T-cell (primary cell): ENCODE measurements at regions not wholly inside any gene's neighbourhood (a gene's known extent, or its start where the extent isn't known, plus 50 kb on each side); places are given as distances from the start of the nearest gene placed in this dataset.

ENCODE experiments used
- ATAC-seq, 4 experiments: fragments of 200-7000 bp in 3 of 4; fragments of 150-1000 bp in 1 of 4; cut with Tn5 transposase; replicated peaks in 1 of 4; 1 replicate in 3 of 4; 2 replicates in 1 of 4; pipeline ENCODE4 v1.10.0; 2021; ENCODE audit warnings: moderate library complexity in 3 of 4, mild to moderate bottlenecking in 2 of 4, moderate number of reproducible peaks in 1 of 4
- CTCF ChIA-PET, 2 donors: fragments of 300-600 bp; sonication (Branson Sonifier 250); formaldehyde crosslinking; loops; one replicate each; lab custom pipeline; 2022; ENCODE audit warnings: antibody characterized with exemption in 2 of 2; lab: Charles Lee
- POLR2A ChIA-PET, 2 donors: fragments of 300-600 bp; sonication (Branson Sonifier 250); formaldehyde crosslinking; loops; one replicate each; lab custom pipeline; 2022; ENCODE audit warnings: antibody characterized with exemption in 2 of 2; lab: Charles Lee
- DNase-seq, 35 experiments: peaks; one replicate each; pipeline versions ENCODE4 v3.0.0 to v3.0.0-alpha.2; 2013 to 2023
- H3K27ac ChIP-seq: one replicate; pipeline ENCODE4 v1.5.1; 2013; ENCODE audit warnings: low read length
- H3K27me3 ChIP-seq, 2 experiments: replicated peaks in 1 of 2; 1 replicate in 1 of 2; 2 replicates in 1 of 2; pipeline versions ENCODE4 v1.6.1 to v1.7.0; 2013; ENCODE audit warnings: low read length in 1 of 2, mixed read lengths in 1 of 2; ENCODE audit not compliant: control insufficient read depth in 2 of 2, insufficient read depth in 2 of 2; ENCODE audit errors: extremely low read depth in 1 of 2
- H3K36me3 ChIP-seq, 2 donors: 1 replicate in 1 of 2; 2 replicates in 1 of 2; pipeline versions ENCODE4 v1.6.1 to v1.7.0; 2013; ENCODE audit warnings: low read length in 1 of 2; ENCODE audit not compliant: control insufficient read depth in 2 of 2, insufficient read depth in 1 of 2; ENCODE audit errors: extremely low read depth in 1 of 2
- H3K4me1 ChIP-seq, 2 experiments: 1 replicate in 1 of 2; 2 replicates in 1 of 2; pipeline versions ENCODE4 v1.6.1 to v1.7.0; 2013; ENCODE audit warnings: low read length in 2 of 2, mixed read lengths in 1 of 2; ENCODE audit not compliant: insufficient read depth in 2 of 2, control insufficient read depth in 1 of 2; ENCODE audit errors: extremely low read depth in 1 of 2
- H3K4me3 ChIP-seq, 2 donors: 1 replicate in 1 of 2; 2 replicates in 1 of 2; pipeline versions ENCODE4 v1.5.1 to v1.7.0; 2013; ENCODE audit warnings: mild to moderate bottlenecking in 2 of 2, low read length in 1 of 2, moderate library complexity in 1 of 2; ENCODE audit not compliant: control insufficient read depth in 1 of 2; ENCODE audit errors: extremely low read depth in 1 of 2
- H3K9me3 ChIP-seq: 2 replicates; pipeline ENCODE4 v1.7.0; 2013
- H3K27ac Mint-ChIP-seq, 2 donors: one replicate each; pipeline ENCODE4 v1.8.0; 2020 to 2021; ENCODE audit warnings: mild to moderate bottlenecking in 2 of 2, mixed read lengths in 2 of 2
- H3K27me3 Mint-ChIP-seq, 2 donors: one replicate each; pipeline ENCODE4 v1.8.0; 2021 to 2022; ENCODE audit warnings: mixed read lengths in 2 of 2
- H3K36me3 Mint-ChIP-seq: one replicate; pipeline ENCODE4 v1.8.0; 2021; ENCODE audit warnings: mixed read lengths
- H3K4me1 Mint-ChIP-seq, 3 donors: one replicate each; pipeline ENCODE4 v1.8.0; 2020 to 2022; ENCODE audit warnings: mixed read lengths in 3 of 3, mild to moderate bottlenecking in 1 of 3
- H3K4me3 Mint-ChIP-seq, 3 donors: one replicate each; pipeline ENCODE4 v1.8.0; 2020 to 2022; ENCODE audit warnings: mild to moderate bottlenecking in 3 of 3, mixed read lengths in 3 of 3, moderate library complexity in 3 of 3
- H3K9me3 Mint-ChIP-seq, 3 donors: one replicate each; pipeline ENCODE4 v1.8.0; 2020 to 2022; ENCODE audit warnings: mixed read lengths in 3 of 3
- WGBS: methylation state at CpG from one replicate; pipeline ENCODE4 v1.1.5; 2013; ENCODE audit warnings: missing lambda C conversion rate; ENCODE audit not compliant: insufficient coverage; 5-methylcytosine and 5-hydroxymethylcytosine counted together

DNA sequence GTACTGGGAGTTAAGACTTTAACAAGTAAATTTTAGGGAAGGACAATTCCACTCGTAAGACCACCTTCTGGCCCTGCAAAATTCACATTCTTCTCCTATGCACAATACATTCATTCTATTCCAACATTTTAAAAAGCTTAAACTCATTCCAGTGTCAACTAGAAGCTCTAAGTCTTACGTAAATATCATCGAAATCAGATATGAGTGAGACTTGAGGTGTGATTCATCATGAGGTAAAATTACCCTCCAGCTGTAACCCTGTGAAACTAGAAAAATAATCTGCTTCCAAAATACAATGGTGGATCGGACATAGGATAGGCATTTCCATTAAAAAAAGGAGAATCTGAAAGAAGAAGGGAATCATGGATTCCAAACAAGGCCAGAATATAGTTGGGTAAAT is 370.3 kb downstream of the CDC14C start:
- no CpG with 5 or more reads among the region's 4 CpGs for WGBS

DNA sequence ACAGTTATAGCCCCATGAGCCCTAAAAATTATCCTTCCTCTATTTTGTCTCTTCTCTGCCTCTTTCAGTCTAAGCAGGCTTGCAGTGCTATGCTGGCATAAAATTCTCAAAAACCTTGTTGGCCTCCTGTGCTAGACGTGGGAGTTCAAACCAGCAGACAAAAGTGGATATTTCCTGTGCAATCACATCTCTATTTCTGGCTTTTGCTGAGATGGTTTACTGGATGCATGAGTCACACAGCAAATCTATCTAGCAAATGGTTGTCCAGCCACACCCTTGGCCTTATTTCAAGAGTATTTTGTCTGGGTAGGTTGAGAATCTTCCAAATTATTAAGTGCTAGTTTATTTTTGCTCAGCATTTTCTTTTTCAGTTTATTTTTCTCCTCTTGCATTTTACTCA is 370.8 kb downstream of the CDC14C start:
- no peak for DNase-seq
- no peak overlapping the region for H3K27ac ChIP-seq
- no peaks in the 10 kb centered on the region for H3K4me1 Mint-ChIP-seq
- no peaks in the 10 kb centered on the region for H3K36me3 ChIP-seq
- H3K27ac Mint-ChIP-seq, result no peak overlapping the region
- H3K4me1 ChIP-seq, result no peaks in the 10 kb centered on the region
- H3K27me3 Mint-ChIP-seq, result no peaks in the 10 kb centered on the region
- WGBS, result 29% methylated on average over 1 of the region's 1 CpG
- no peaks in the 10 kb centered on the region for H3K27me3 ChIP-seq
- ATAC-seq, result no peak
- no peak overlapping the region for H3K4me3 ChIP-seq
- H3K9me3 ChIP-seq, result no peaks in the 10 kb centered on the region
- H3K9me3 Mint-ChIP-seq, result peaks cover 0 to 8% (median 4%) of the 10 kb centered on the region in 3 donors
- H3K4me3 Mint-ChIP-seq, result no peak overlapping the region
- no peaks in the 10 kb centered on the region for H3K36me3 Mint-ChIP-seq
- CTCF ChIA-PET, result no interaction called here
- POLR2A ChIA-PET, result no interaction called here

More for the DNA sequence above, 370.3 kb downstream of the CDC14C start:
- Mint-ChIP-seq H3K27ac (no peak overlapping the region), H3K27me3 (no peaks in the 10 kb centered on the region), H3K4me3 (no peak overlapping the region), H3K4me1 (no peaks in the 10 kb centered on the region), H3K9me3 (peaks cover 0 to 8% (median 4%) of the 10 kb centered on the region in 3 donors), H3K36me3 (no peaks in the 10 kb centered on the region)
- no peaks in the 10 kb centered on the region for H3K36me3 ChIP-seq
- no peaks in the 10 kb centered on the region for H3K27me3 ChIP-seq
- H3K27ac ChIP-seq, result no peak overlapping the region
- no peaks in the 10 kb centered on the region for H3K4me1 ChIP-seq
- DNase-seq (no peak), ATAC-seq (no peak)
- ChIA-PET CTCF (no interaction called here), POLR2A (no interaction called here)
- H3K4me3 ChIP-seq, result no peak overlapping the region
- H3K9me3 ChIP-seq, result no peaks in the 10 kb centered on the region

DNA sequence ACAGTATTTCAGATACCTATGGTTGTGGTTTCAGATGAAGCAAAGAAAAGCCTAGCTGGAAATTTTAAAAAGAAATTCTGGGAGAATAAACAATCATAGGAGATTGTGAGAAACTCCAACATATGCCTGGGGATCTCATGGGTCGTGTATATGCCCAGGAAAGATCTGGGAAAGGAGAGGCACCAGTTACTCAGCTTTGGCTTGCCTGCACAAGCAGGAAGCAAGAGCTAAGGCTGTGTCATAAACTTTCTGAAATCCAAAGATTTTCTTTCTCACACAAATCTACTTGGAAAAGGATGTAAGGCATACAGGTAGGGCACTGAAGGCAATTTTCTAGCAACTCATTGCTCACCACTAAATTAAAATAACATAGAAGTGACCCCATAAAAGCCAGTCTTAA is 373.6 kb downstream of the CDC14C start:
- no peaks in the 10 kb centered on the region for H3K27me3 Mint-ChIP-seq
- Histone ChIP-seq H3K36me3 (no peaks in the 10 kb centered on the region), H3K9me3 (no peaks in the 10 kb centered on the region), H3K4me3 (no peak overlapping the region), H3K27me3 (no peaks in the 10 kb centered on the region), H3K4me1 (no peaks in the 10 kb centered on the region), H3K27ac (no peak overlapping the region)
- peaks cover 4 to 16% (median 7%) of the 10 kb centered on the region in 3 donors for H3K9me3 Mint-ChIP-seq
- no peaks in the 10 kb centered on the region for H3K36me3 Mint-ChIP-seq
- no peak for ATAC-seq
- ChIA-PET POLR2A (no interaction called here), CTCF (no interaction called here)
- no peak overlapping the region for H3K4me3 Mint-ChIP-seq
- no peak for DNase-seq
- no CpG with 5 or more reads among the region's 1 CpG for WGBS
- no peaks in the 10 kb centered on the region for H3K4me1 Mint-ChIP-seq
- H3K27ac Mint-ChIP-seq, result no peak overlapping the region

DNA sequence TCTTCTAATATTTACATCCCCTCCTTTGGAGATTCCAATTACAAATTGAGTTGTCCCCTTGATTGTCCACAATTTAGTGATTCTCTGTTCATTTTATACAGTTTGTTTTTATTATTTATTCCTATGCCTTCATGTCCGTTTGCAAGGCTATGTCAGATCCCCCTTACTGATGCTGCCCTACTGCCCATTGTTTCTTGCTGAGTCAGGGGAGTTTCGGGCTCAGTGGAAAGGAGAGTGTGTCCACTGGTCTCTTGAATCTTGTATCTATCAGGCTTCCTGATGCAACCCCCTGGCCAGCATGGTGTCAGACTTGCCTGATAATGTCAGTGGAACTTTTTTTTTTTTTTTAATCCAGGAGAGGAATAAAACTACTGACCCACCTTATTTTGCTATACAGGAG is 384.4 kb downstream of the CDC14C start:
- DNase-seq, result no peak

DNA sequence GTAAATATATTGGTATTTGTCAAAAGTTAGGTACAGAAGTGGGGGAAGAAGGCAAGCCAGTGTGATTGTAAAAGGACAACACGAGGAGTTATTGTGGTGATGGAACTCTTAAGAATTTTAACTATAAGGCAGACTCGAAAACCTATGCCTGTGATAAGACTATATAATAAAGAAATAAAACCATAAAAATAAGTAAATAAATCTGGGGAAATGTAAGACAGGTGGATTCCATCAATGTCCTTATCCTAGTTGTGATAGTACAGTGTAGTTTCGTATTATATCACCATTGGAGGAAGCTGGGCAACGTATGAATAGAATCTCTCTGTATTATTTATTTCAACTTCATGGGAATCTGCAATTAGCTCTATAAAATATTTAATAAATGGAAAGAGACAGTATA is 395.7 kb downstream of the CDC14C start:
- Histone ChIP-seq H3K4me1 (no peaks in the 10 kb centered on the region), H3K27me3 (no peaks in the 10 kb centered on the region), H3K4me3 (no peak overlapping the region), H3K9me3 (no peaks in the 10 kb centered on the region), H3K27ac (no peak overlapping the region), H3K36me3 (no peaks in the 10 kb centered on the region)
- 60% methylated on average over 1 of the region's 4 CpGs for WGBS
- no peak for ATAC-seq
- H3K9me3 Mint-ChIP-seq, result peaks cover 0 to 16% (median 3%) of the 10 kb centered on the region in 3 donors
- no peak overlapping the region for H3K4me3 Mint-ChIP-seq
- no peak for DNase-seq
- H3K4me1 Mint-ChIP-seq, result no peaks in the 10 kb centered on the region
- H3K27ac Mint-ChIP-seq, result no peak overlapping the region
- ChIA-PET POLR2A (no interaction called here), CTCF (no interaction called here)
- no peaks in the 10 kb centered on the region for H3K36me3 Mint-ChIP-seq
- H3K27me3 Mint-ChIP-seq, result no peaks in the 10 kb centered on the region

More for the DNA sequence above, 384.4 kb downstream of the CDC14C start:
- no peaks in the 10 kb centered on the region for H3K4me1 ChIP-seq
- H3K9me3 Mint-ChIP-seq, result peaks cover 9 to 16% (median 14%) of the 10 kb centered on the region in 3 donors
- POLR2A ChIA-PET, result interaction anchor here in 1 of 2 donors (0.6 kb wide), 1 partner anchor 26 kb away, joined by 3 read pairs; no protein-coding TSS in a partner anchor
- H3K4me3 ChIP-seq, result no peak overlapping the region
- H3K27me3 ChIP-seq, result no peaks in the 10 kb centered on the region
- H3K9me3 ChIP-seq, result no peaks in the 10 kb centered on the region
- no peak overlapping the region for H3K27ac ChIP-seq
- no peak overlapping the region for H3K4me3 Mint-ChIP-seq
- no peaks in the 10 kb centered on the region for H3K36me3 Mint-ChIP-seq
- 89% methylated on average over 1 of the region's 2 CpGs for WGBS
- no peaks in the 10 kb centered on the region for H3K27me3 Mint-ChIP-seq
- no peaks in the 10 kb centered on the region for H3K36me3 ChIP-seq
- H3K4me1 Mint-ChIP-seq, result no peaks in the 10 kb centered on the region
- H3K27ac Mint-ChIP-seq, result no peak overlapping the region
- CTCF ChIA-PET, result no interaction called here
- no peak for ATAC-seq

DNA sequence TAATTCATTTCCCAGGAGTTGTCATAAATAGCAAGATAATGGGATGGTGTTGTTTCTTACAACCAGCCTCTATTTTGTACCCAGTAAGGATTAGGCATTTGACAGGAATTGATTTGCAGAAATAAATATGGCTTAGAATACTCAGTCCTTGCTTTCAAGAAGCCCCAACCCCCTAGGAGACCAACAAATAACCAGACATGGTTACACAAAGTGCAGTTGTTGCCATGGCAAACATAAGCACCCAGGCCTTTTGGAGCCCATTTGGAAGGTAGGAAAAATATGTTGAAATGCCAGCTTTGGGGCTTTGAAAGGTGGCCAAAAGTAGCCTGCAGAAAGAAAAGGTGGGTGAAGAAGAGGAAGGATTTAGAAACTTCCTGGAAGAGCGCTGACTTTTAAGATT is 397.5 kb downstream of the CDC14C start:
- Mint-ChIP-seq H3K9me3 (peaks cover 0 to 20% (median 3%) of the 10 kb centered on the region in 3 donors), H3K27me3 (no peaks in the 10 kb centered on the region), H3K27ac (no peak overlapping the region), H3K4me1 (no peaks in the 10 kb centered on the region), H3K36me3 (no peaks in the 10 kb centered on the region), H3K4me3 (no peak overlapping the region)
- DNase-seq (no peak), ATAC-seq (no peak)
- H3K9me3 ChIP-seq, result no peaks in the 10 kb centered on the region
- no peak overlapping the region for H3K27ac ChIP-seq
- no CpG with 5 or more reads among the region's 1 CpG for WGBS
- H3K4me3 ChIP-seq, result no peak overlapping the region
- CTCF ChIA-PET, result no interaction called here
- H3K36me3 ChIP-seq, result no peaks in the 10 kb centered on the region
- POLR2A ChIA-PET, result no interaction called here
- no peaks in the 10 kb centered on the region for H3K27me3 ChIP-seq
- no peaks in the 10 kb centered on the region for H3K4me1 ChIP-seq

DNA sequence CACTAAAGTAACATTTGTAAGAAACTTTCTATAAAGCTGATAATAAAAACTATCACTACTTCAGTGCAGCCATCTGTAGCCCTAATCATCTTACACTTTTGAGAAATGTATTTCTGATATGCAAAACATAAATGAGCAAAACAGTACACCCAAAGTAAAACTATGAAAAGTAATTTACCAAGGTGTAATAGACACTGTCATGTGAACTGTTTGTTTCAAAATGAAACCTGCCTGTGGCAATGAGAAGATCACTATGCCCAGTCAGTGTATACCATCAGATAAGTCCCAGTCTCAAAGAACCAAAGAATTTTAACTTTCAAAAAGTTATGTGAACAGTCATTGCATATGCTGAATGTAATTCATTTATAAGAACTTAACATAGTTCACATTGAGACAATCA is 398.1 kb downstream of the CDC14C start:
- ChIA-PET CTCF (no interaction called here), POLR2A (no interaction called here)
- H3K36me3 Mint-ChIP-seq, result no peaks in the 10 kb centered on the region
- no peak overlapping the region for H3K27ac Mint-ChIP-seq
- H3K27ac ChIP-seq, result no peak overlapping the region
- no peak for DNase-seq
- no peak overlapping the region for H3K4me3 ChIP-seq
- H3K27me3 Mint-ChIP-seq, result no peaks in the 10 kb centered on the region
- no peaks in the 10 kb centered on the region for H3K4me1 ChIP-seq
- H3K4me3 Mint-ChIP-seq, result no peak overlapping the region
- H3K9me3 ChIP-seq, result no peaks in the 10 kb centered on the region
- ATAC-seq, result no peak
- no peaks in the 10 kb centered on the region for H3K4me1 Mint-ChIP-seq
- H3K27me3 ChIP-seq, result no peaks in the 10 kb centered on the region
- peaks cover 0 to 15% (median 0%) of the 10 kb centered on the region in 3 donors for H3K9me3 Mint-ChIP-seq
- H3K36me3 ChIP-seq, result no peaks in the 10 kb centered on the region
